HG03520 (cell line): ENCODE measurements at regions not wholly inside any gene's neighbourhood (a gene's known extent, or its start where the extent isn't known, plus 50 kb on each side); places are given as distances from the start of the nearest gene placed in this dataset.
A peak's percentile ranks its signal among the peaks of the same experiment; 100 is the strongest.

Experiments used
- ATAC-seq: cut with Tn5 transposase; IDR thresholded peaks from one replicate; pipeline ENCODE4 v1.9.1; 2021; ENCODE audit warnings: mild to moderate bottlenecking, moderate library complexity; ENCODE audit not compliant: unreplicated experiment

GRCh38 chr1:219801156-219801820 lies 127.1 kb downstream of the SLC30A10 start:
- no peak for ATAC-seq

DNA sequence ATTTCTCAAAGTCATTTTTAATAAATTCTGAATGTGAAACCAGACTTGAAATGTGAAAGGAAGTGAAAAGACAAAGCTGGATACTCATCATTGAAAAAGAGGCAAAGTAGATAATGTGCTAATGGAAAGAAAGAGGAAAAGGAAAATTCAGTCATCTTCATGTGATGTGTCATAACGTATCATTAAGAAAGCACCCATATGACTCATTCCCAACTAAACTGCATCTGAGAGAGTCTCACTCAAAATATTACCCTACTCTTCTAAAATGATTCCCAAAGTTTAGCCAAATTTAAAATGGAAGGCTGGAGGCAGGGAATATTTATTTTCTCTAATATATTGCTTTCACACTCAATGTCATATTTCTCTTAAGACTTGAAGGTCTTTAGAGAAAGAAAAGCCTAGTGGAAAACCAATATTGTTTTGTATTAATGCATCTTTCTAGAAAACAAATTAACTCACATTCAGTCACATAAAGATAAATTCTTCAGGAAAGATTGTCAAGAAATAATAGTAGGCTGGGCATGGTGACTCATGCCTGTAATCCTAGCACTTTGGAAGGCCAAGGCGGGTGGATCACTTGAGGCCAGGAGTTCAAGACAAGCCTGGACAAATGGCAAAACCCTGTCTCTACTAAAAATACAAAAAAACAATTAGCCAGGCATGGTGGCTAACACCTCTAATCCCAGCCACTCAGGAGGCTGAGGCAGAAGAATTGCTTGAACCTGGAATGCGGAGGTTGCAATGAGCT lies 129.9 kb downstream of the SLC30A10 start:
- ATAC-seq = peak; percentile 57

- ATAC-seq = no peak
Observed at GRCh38 chr1:219797683-219798082, 130.7 kb downstream of the SLC30A10 start.

DNA sequence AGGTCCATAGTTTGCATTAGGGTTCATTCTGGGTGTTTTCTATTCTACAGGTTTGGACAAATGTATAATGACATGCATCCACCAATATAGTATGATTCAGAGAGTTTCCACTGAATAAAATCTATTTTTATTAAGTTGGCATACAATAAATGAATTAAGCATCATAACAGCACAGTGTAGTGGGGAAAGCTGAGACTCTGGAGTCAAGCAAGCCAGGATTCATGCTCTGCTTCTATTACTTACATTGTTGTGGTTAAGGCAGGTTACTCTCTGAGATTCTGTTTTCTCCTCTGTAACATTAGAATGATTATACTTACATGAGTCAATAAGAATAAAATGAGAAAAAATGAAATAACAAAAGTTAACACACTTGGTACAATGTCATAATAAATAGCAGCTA lies 131.3 kb downstream of the SLC30A10 start:
- no peak for ATAC-seq

GRCh38 chr1:219795363-219795917 lies 132.9 kb downstream of the SLC30A10 start:
- ATAC-seq = no peak

- peak; percentile 66 for ATAC-seq
Observed at GRCh38 chr1:219794085-219794743, 134.1 kb downstream of the SLC30A10 start.

GRCh38 chr1:219792337-219793021 lies 135.9 kb downstream of the SLC30A10 start:
- ATAC-seq = no peak

GRCh38 chr1:219791766-219792165 lies 136.6 kb downstream of the SLC30A10 start:
- no peak for ATAC-seq

GRCh38 chr1:219790834-219791615 lies 137.3 kb downstream of the SLC30A10 start:
- ATAC-seq = no peak

GRCh38 chr1:219788700-219789099 lies 139.7 kb downstream of the SLC30A10 start:
- no peak for ATAC-seq

DNA sequence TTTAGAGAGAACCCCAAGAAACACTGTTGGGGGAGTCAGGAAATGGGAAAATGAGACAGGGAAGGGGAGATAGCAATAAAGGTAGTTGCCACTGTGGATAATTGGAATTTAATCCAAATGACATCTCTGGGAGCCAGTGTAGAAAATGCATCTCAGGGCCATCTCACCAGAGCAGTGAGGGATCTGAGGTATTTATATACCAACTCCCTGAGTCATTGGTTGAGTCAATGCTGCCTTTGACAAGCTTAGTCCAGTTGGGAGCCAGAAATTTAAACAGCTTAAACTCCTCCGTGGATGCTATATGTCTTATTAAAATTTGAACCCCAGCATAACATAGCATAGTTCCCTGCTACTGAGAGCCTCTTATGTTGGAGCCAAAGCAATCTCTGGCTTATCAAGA lies 140.3 kb downstream of the SLC30A10 start:
- ATAC-seq = no peak

DNA sequence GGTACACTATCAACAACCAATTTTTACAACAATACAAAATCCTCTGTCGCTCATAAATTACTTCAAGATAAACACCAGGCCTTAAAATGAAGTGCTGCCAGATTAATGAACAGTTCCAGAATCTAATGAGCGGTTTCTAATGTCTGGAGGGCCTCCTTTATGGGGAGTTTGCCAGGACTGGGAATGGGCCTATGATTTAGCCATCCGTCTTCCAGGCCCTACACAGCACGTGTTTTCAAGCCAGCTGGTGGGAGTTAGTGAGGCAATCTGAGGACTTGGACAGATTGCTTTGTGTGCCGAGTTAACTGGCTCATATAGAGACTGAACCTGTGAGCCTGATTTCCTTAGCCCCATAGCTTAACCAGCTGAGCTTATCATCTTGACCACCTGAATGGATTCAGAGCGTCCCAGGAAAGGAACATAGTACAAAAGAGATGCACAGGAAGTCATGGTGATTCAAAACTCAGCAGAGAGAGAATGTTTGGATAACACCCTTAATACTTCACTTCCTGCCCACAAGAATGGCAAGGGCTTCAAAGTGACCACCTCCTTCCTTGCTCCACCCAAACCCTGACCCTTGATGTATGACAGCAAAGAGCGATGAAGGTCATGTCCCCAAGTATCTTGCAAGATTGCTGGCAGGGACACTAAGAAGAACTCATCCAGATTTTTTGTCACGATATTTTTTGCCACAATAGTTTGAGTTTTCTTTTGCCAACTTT lies 143.5 kb downstream of the SLC30A10 start:
- no peak for ATAC-seq

DNA sequence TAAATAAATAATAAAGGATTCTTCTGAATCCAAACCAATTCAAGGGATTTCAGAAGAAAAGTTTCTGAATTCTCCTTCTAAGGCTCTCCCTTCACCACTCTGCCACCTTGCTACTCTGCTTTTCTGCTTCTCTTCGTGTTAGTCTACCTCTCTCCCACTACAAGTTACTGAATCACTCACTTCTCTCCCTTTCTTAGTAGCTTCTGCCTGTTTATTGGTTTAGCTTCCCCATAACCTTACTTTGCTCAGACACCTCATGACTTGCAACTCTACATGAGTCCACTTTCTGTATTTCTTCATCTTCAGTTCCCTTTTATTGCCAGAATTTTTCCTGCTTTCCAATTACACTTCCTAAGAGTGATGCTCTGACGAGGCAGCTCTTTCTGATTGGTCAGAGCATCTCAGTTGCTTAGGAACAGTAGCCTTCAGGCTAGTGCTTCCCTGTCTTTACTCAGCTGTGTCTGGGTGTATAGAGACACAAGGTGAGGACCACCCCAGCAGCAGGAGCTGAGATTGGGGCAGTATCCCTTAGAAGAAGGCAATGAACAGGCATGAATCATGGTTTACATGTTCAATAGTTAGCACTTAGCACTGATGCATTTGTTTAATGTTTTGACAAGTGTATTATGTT lies 144.6 kb downstream of the SLC30A10 start:
- no peak for ATAC-seq

- no peak for ATAC-seq
Observed at GRCh38 chr1:219782929-219783328, 145.4 kb downstream of the SLC30A10 start.

GRCh38 chr1:219782311-219782710 lies 146.0 kb downstream of the SLC30A10 start:
- no peak for ATAC-seq

GRCh38 chr1:219781491-219781890 lies 146.9 kb downstream of the SLC30A10 start:
- ATAC-seq = no peak

DNA sequence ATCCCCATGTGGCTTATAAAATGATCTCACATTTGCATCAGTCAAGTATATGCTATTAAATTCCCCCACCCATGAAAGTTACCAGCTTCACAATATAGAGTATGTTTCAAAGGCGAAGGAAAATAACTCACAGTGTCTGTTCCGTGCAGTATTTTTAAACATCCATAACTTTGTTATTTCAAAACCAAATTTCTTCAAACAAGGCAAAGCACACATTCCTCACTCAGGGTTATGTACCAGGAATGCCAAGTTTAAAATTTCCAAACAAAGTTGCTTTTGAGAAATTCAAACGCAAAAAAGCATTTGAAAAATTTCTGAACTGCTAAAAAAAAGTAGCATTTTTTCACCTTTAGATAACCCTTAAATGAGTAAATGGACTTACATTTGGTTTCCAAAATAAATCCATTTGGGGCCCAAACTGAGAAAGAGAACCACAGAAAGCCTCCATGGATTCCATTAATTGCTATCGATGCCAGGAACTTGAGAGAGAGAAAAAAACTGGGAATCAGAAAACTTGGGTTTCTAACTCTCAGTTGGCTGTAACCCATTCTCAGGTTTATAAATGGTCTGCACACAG lies 149.5 kb downstream of the SLC30A10 start:
- ATAC-seq = no peak

DNA sequence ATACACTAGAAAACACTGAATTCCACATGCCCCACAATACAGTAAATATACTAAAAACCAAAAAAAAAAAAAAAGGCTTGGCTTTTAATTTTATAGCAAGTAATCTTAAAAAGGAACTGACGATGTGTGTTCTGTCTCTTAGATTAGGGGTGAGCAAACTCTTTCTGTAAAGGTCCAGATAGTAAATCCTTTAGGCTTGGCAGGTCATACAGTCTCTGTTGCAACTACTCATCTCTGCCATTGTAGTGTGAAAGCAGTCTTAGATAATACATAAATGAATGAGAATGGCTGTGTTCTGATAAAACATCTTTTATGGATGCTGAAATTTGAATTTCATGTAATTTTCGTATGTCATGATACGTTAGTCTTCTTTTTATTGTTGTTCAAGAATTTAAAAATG lies 150.2 kb downstream of the SLC30A10 start:
- no peak for ATAC-seq

DNA sequence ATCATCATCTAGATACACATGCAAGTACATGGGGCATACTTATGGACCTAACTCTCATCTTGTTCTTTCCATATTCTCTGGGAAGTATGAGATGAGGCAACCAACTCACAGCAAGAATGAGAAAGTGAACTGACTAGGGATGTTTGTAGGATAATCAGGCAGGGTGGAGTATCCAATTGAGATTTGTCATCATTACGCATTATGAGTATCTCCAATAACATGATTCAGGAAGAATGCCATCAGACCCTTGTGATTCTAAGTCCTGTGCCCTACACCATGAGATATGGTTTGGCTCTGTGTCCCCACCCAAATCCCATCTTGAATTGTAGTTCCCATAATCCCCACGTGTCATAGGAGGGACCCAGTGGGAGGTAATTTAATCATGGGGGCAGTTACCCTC lies 154.0 kb downstream of the SLC30A10 start:
- no peak for ATAC-seq
